PFSK-1 (cell line): ENCODE measurements at regions not wholly inside any gene's neighbourhood (a gene's known extent, or its start where the extent isn't known, plus 50 kb on each side); places are given as distances from the start of the nearest gene placed in this dataset.

ENCODE experiments used
- POLR2AphosphoS5 ChIP-seq: IDR thresholded peaks from 2 replicates; pipeline ENCODE4 v1.6.1; 2012; ENCODE audit warnings: low read depth, mild to moderate bottlenecking, control low read depth, low read length, moderate library complexity
- TAF1 ChIP-seq: IDR thresholded peaks from 2 replicates; pipeline ENCODE4 v1.6.1; 2012; ENCODE audit warnings: low read length, control low read depth, borderline replicate concordance; ENCODE audit not compliant: insufficient read depth

DNA sequence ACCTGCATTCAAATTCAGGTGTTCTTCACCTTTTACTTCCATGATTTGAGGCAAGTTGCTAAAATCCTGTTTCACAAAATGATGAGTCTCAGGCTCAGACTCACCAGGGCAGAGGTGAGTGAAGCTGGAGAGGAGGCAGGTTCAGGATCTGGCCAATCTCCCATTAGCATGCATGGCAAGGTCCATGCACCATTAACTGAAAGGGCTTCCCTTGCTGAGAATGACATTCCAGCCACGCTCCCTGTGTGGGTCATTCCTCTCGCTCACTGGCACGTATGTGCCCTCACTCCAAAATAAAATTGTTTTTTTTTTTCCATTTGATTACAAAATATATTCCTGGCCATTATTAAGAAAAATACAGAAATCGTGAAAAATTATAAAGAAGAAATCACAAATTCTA, 257.6 kb downstream of the C12orf75 start:
- TF ChIP-seq POLR2AphosphoS5 (no peak), TAF1 (no peak)
